Mesothelial cell of epicardium (in vitro differentiated cells): ENCODE measurements at regions not wholly inside any gene's neighbourhood (a gene's known extent, or its start where the extent isn't known, plus 50 kb on each side); places are given as distances from the start of the nearest gene placed in this dataset.
"Not testable (repeated sequence)": the region's sequence is repeated elsewhere in the genome, so short reads cannot be mapped to it uniquely, and the experiment has no call there.

Experiments
- DNase-seq, 2 experiments: peaks; one replicate each; pipeline ENCODE4 v3.0.0; 2021; ENCODE audit warnings: low spot score in 2 of 2; ENCODE audit not compliant: unreplicated experiment in 2 of 2
- H3K27ac Mint-ChIP-seq: 2 replicates; pipeline ENCODE4 v1.8.0; 2021; ENCODE audit warnings: mixed read lengths
- H3K27me3 Mint-ChIP-seq: 2 replicates; pipeline ENCODE4 v1.8.0; 2021; ENCODE audit warnings: low read depth, mixed read lengths
- H3K36me3 Mint-ChIP-seq: 2 replicates; pipeline ENCODE4 v1.8.0; 2021; ENCODE audit warnings: mixed read lengths
- H3K4me1 Mint-ChIP-seq: 2 replicates; pipeline ENCODE4 v1.8.0; 2021; ENCODE audit warnings: mixed read lengths
- H3K4me3 Mint-ChIP-seq: 2 replicates; pipeline ENCODE4 v1.8.0; 2021; ENCODE audit warnings: mild to moderate bottlenecking, moderate library complexity, mixed read lengths
- H3K9me3 Mint-ChIP-seq: 2 replicates; pipeline ENCODE4 v1.8.0; 2021; ENCODE audit warnings: mixed read lengths
- CTCF ChIP-seq: fragments of 200-600 bp; sonication (generic); IDR thresholded peaks from one replicate; pipeline ENCODE4 v1.5.0; 2021; ENCODE audit warnings: antibody characterized with exemption; ENCODE audit not compliant: unreplicated experiment

DNA sequence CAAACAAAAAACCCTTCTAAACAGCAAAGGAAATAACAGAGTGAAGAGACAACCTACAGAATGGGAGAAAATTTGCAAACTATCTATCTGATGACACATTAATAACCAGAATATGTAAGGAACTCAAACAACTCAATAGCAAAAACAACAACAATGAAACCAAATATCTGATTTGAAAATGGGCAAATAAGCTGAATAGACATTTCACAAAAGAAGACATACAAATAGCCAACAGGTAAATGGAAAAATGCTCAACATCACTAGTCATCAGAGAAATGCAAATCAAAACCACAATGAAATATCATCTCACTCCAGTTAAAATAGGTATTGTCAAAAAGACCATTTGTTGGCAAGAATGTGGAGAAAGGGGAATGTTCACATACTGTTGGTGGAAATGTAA lies 57.6 kb upstream of the RC3H1 start:
- Mint-ChIP-seq H3K36me3 (no peaks in the 10 kb centered on the region), H3K27ac (no peak overlapping the region), H3K4me3 (no peak overlapping the region), H3K9me3 (peaks cover 25% of the 10 kb centered on the region), H3K27me3 (no peaks in the 10 kb centered on the region), H3K4me1 (no peaks in the 10 kb centered on the region)
- TF ChIP-seq CTCF: no peak
- DNase-seq: no peak

DNA sequence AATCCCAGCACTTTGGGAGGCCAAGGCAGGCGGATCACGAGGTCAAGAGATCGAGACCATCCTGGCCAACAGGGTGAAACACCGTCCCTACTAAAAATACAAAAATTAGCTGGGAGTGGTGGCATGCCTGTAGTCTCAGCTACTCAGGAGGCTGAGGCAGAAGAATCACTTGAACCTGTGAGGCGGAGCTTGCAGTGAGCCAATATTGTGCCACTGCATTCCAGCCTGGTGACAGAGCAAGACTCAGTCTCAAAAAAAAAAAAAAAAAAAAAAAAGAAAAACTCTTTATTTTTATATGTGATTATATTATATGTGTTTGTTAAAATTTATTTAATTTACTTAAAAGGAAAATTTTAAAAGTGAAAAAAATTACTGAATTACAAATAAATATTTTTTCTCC lies 56.8 kb upstream of the RC3H1 start:
- not testable (repeated sequence) for H3K4me1 Mint-ChIP-seq, DNase-seq, H3K4me3 Mint-ChIP-seq, H3K27ac Mint-ChIP-seq, H3K36me3 Mint-ChIP-seq, H3K27me3 Mint-ChIP-seq
- peaks cover 25% of the 10 kb centered on the region for H3K9me3 Mint-ChIP-seq

- peaks cover 2% of the 10 kb centered on the region for H3K4me1 Mint-ChIP-seq
- H3K27me3 Mint-ChIP-seq: no peaks in the 10 kb centered on the region
- no peak overlapping the region for H3K4me3 Mint-ChIP-seq
- no peak for TF ChIP-seq CTCF
- H3K27ac Mint-ChIP-seq: no peak overlapping the region
- peaks cover 25% of the 10 kb centered on the region for H3K9me3 Mint-ChIP-seq
- no peaks in the 10 kb centered on the region for H3K36me3 Mint-ChIP-seq
- no peak for DNase-seq
Measured at GRCh38 chr1:174077749-174078490, 55.8 kb upstream of the RC3H1 start.

GRCh38 chr1:174075245-174075692 lies 53.1 kb upstream of the RC3H1 start:
- Mint-ChIP-seq H3K9me3 (peaks cover 10% of the 10 kb centered on the region), H3K27ac (no peak overlapping the region), H3K4me3 (no peak overlapping the region), H3K36me3 (no peaks in the 10 kb centered on the region), H3K4me1 (peaks cover 9% of the 10 kb centered on the region), H3K27me3 (no peaks in the 10 kb centered on the region)
- no peak for DNase-seq
- no peak for TF ChIP-seq CTCF

DNA sequence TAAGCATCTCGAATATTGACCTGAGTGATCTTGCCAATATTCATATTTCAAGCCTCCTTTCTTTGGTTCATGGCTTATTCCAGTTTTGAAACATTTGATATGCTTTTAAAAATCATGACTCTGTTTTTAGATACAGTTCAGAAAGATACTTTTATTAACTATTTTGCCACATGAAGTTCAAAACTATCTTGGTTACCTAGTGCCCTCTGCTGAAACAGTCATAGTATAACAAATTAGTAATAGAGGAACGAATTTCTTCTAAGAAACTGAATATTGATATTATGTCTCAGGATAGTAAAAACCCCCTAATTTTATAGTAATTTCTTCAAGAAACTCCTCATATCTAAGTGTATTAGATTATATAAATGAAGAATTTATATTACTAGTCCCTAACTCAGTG lies 52.6 kb upstream of the RC3H1 start:
- H3K4me3 Mint-ChIP-seq: no peak overlapping the region
- DNase-seq: no peak
- H3K4me1 Mint-ChIP-seq: peaks cover 9% of the 10 kb centered on the region
- TF ChIP-seq CTCF: peak; percentile 19
- no peaks in the 10 kb centered on the region for H3K36me3 Mint-ChIP-seq
- H3K9me3 Mint-ChIP-seq: peaks cover 6% of the 10 kb centered on the region
- H3K27me3 Mint-ChIP-seq: no peaks in the 10 kb centered on the region
- H3K27ac Mint-ChIP-seq: no peak overlapping the region

- no peak for TF ChIP-seq CTCF
- no peaks in the 10 kb centered on the region for H3K27me3 Mint-ChIP-seq
- H3K36me3 Mint-ChIP-seq: no peaks in the 10 kb centered on the region
- H3K9me3 Mint-ChIP-seq: no peaks in the 10 kb centered on the region
- H3K4me1 Mint-ChIP-seq: peaks cover 9% of the 10 kb centered on the region
- no peak for DNase-seq
- H3K4me3 Mint-ChIP-seq: no peak overlapping the region
- H3K27ac Mint-ChIP-seq: peak overlapping the region; percentile 10
Measured at GRCh38 chr1:174072581-174072980, 50.4 kb upstream of the RC3H1 start.
